ENCODE measurements at regions not wholly inside any gene's neighbourhood (a gene's known extent, or its start where the extent isn't known, plus 50 kb on each side); places are given as distances from the start of the nearest gene placed in this dataset.

- TF ChIP-seq CTCF (IDR thresholded peaks at IDR 0.05; ENCODE audit: borderline replicate concordance, control extremely low read depth, extremely low read depth, insufficient read depth, missing control alignments): no peak
- no peak for DNase-seq (ENCODE audit: low spot score)
- in situ Hi-C loops (cut with MboI; ENCODE audit: low sequenced_read_pairs, unreplicated experiment): no loop called here
Measured at GRCh38 chr10:59460601-59461000, 98.3 kb upstream of the FAM13C start.

- DNase-seq (ENCODE audit: low spot score): no peak
- in situ Hi-C loops (cut with MboI; ENCODE audit: low sequenced_read_pairs, unreplicated experiment): no loop called here
- no peak for TF ChIP-seq CTCF (IDR thresholded peaks at IDR 0.05; ENCODE audit: borderline replicate concordance, control extremely low read depth, extremely low read depth, insufficient read depth, missing control alignments)
Measured at GRCh38 chr10:59456199-59456598, 93.8 kb upstream of the FAM13C start.

GRCh38 chr10:59454171-59454919 is 92.0 kb upstream of the FAM13C start:
- in situ Hi-C loops (cut with MboI; ENCODE audit: low sequenced_read_pairs, unreplicated experiment): no loop called here
- no peak for DNase-seq (ENCODE audit: low spot score)
- no peak for TF ChIP-seq CTCF (IDR thresholded peaks at IDR 0.05; ENCODE audit: borderline replicate concordance, control extremely low read depth, extremely low read depth, insufficient read depth, missing control alignments)

- no peak for DNase-seq (ENCODE audit: low spot score)
- TF ChIP-seq CTCF (IDR thresholded peaks at IDR 0.05; ENCODE audit: borderline replicate concordance, control extremely low read depth, extremely low read depth, insufficient read depth, missing control alignments): no peak
- in situ Hi-C loops (cut with MboI; ENCODE audit: low sequenced_read_pairs, unreplicated experiment): no loop called here
Measured at GRCh38 chr10:59448616-59449015, 86.3 kb upstream of the FAM13C start.

GRCh38 chr10:59435707-59436106 is 73.4 kb upstream of the FAM13C start:
- in situ Hi-C loops (cut with MboI; ENCODE audit: low sequenced_read_pairs, unreplicated experiment): no loop called here
- TF ChIP-seq CTCF (IDR thresholded peaks at IDR 0.05; ENCODE audit: borderline replicate concordance, control extremely low read depth, extremely low read depth, insufficient read depth, missing control alignments): no peak
- DNase-seq (ENCODE audit: low spot score): no peak

- no peak for DNase-seq (ENCODE audit: low spot score)
- no peak for TF ChIP-seq CTCF (IDR thresholded peaks at IDR 0.05; ENCODE audit: borderline replicate concordance, control extremely low read depth, extremely low read depth, insufficient read depth, missing control alignments)
- in situ Hi-C loops (cut with MboI; ENCODE audit: low sequenced_read_pairs, unreplicated experiment): no loop called here
Measured at GRCh38 chr10:59434463-59435321, 72.3 kb upstream of the FAM13C start.

All from GM13976 (cell line).